Breast epithelium (tissue), 4 donors: ENCODE measurements at regions not wholly inside any gene's neighbourhood (a gene's known extent, or its start where the extent isn't known, plus 50 kb on each side); places are given as distances from the start of the nearest gene placed in this dataset.
A peak's percentile ranks its signal among the peaks of the same experiment; 100 is the strongest.
"Not testable (repeated sequence)": the region's sequence is repeated elsewhere in the genome, so short reads cannot be mapped to it uniquely, and the experiment has no call there.

Source experiments
- DNase-seq, 2 donors: peaks; one replicate each; pipeline ENCODE4 v3.0.0-alpha.2; 2019; ENCODE audit warnings: low spot score in 2 of 2
- H3K27ac ChIP-seq, 2 donors: fragments of 200-600 bp; sonication (generic) in 1 of 2; one replicate each; pipeline ENCODE4 v1.5.1; 2016 to 2019; ENCODE audit warnings: mild to moderate bottlenecking in 1 of 2
- H3K27me3 ChIP-seq, 2 donors: fragments of 200-600 bp; sonication (generic) in 1 of 2; one replicate each; pipeline versions ENCODE4 v1.5.1 to v1.6.0; 2017 to 2019; ENCODE audit warnings: control low read depth in 1 of 2, mild to moderate bottlenecking in 1 of 2
- H3K36me3 ChIP-seq: fragments of 200-600 bp; one replicate; pipeline ENCODE4 v1.5.1; 2019
- H3K4me1 ChIP-seq, 2 donors: fragments of 200-600 bp; sonication (generic); one replicate each; pipeline ENCODE4 v1.5.1; 2016 to 2019; ENCODE audit warnings: control low read depth in 1 of 2
- H3K4me3 ChIP-seq, 3 donors: fragments of 200-600 bp; sonication (generic); 1 replicate in 2 of 3; 2 replicates in 1 of 3; pipeline ENCODE4 v1.5.1; 2016 to 2019; ENCODE audit warnings: mild to moderate bottlenecking in 3 of 3, moderate library complexity in 2 of 3
- H3K9me3 ChIP-seq, 2 donors: fragments of 200-600 bp; sonication (generic) in 1 of 2; one replicate each; pipeline ENCODE4 v1.5.1; 2016 to 2019; ENCODE audit warnings: control low read depth in 1 of 2
- CTCF ChIP-seq, 3 donors: fragments of 450-650 bp; IDR thresholded peaks; one replicate each; pipeline ENCODE4 v1.5.1; 2016 to 2017; ENCODE audit warnings: antibody characterized with exemption in 3 of 3, mild to moderate bottlenecking in 3 of 3, moderate library complexity in 3 of 3
- POLR2A ChIP-seq: fragments of 450-650 bp; IDR thresholded peaks from one replicate; pipeline ENCODE4 v1.6.1; 2016; ENCODE audit warnings: antibody characterized with exemption, mild to moderate bottlenecking, moderate library complexity
- POLR2AphosphoS5 ChIP-seq, 3 donors: sonication (generic); formaldehyde crosslinking; IDR thresholded peaks; one replicate each; pipeline ENCODE4 v1.6.1; 2017; ENCODE audit warnings: antibody characterized with exemption in 3 of 3
- intact Hi-C: fragments of 100-400 bp; cut with DNase I; formaldehyde crosslinking; loops from one replicate; pipeline ENCODE4 v1.15.1; 2023; ENCODE audit warnings: low total_unique reads

GRCh38 chr5:1960595-1961303 lies 78.0 kb upstream of the IRX4 start:
- no peaks in the 10 kb centered on the region for H3K36me3 ChIP-seq
- H3K9me3 ChIP-seq: no peaks in the 10 kb centered on the region
- H3K27ac ChIP-seq: no peak overlapping the region
- intact Hi-C loops: no loop called here
- H3K4me3 ChIP-seq: no peak overlapping the region
- DNase-seq: no peak
- TF ChIP-seq POLR2A (no peak), POLR2AphosphoS5 (IDR thresholded peaks at IDR 0.05) (no peak), CTCF (IDR thresholded peaks at IDR 0.05) (no peak)
- no peaks in the 10 kb centered on the region for H3K27me3 ChIP-seq
- H3K4me1 ChIP-seq: no peaks in the 10 kb centered on the region

- peak in 1 of 2 donors; percentile 36 for DNase-seq
- Histone ChIP-seq H3K9me3 (no peaks in the 10 kb centered on the region), H3K36me3 (no peaks in the 10 kb centered on the region), H3K27ac (no peak overlapping the region), H3K4me1 (no peaks in the 10 kb centered on the region), H3K4me3 (no peak overlapping the region), H3K27me3 (no peaks in the 10 kb centered on the region)
- intact Hi-C loops: no loop called here
- no peak for TF ChIP-seq POLR2A
These were observed 77.2 kb upstream of the IRX4 start for GRCh38 chr5:1959725-1960581.

DNA sequence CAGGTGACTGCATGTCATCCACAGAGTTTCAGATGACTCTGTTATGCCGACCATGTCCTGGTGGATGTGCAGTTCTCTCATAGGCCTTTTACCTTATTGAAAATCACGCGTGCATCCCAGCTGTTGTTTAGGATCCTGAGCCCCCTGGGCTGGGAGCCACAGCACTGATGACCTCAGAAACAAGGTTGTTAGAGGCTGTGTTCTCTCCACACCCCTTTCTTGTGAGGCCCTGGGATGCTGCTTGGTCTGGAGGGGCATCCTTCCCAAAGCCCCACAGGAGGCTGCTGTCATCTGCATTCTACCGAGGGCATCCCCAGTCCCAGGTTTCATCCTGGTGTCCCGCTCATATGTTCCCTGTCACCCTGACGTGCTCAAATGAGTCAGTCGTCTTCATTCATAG lies 76.5 kb upstream of the IRX4 start:
- peak in 1 of 2 donors; percentile 30 for DNase-seq
- intact Hi-C loops: no loop called here
- H3K4me1 ChIP-seq: no peaks in the 10 kb centered on the region
- H3K36me3 ChIP-seq: no peaks in the 10 kb centered on the region
- no peak overlapping the region for H3K4me3 ChIP-seq
- no peaks in the 10 kb centered on the region for H3K27me3 ChIP-seq
- TF ChIP-seq POLR2A (no peak), CTCF (IDR thresholded peaks at IDR 0.05) (no peak), POLR2AphosphoS5 (IDR thresholded peaks at IDR 0.05) (no peak)
- no peaks in the 10 kb centered on the region for H3K9me3 ChIP-seq
- no peak overlapping the region for H3K27ac ChIP-seq

DNA sequence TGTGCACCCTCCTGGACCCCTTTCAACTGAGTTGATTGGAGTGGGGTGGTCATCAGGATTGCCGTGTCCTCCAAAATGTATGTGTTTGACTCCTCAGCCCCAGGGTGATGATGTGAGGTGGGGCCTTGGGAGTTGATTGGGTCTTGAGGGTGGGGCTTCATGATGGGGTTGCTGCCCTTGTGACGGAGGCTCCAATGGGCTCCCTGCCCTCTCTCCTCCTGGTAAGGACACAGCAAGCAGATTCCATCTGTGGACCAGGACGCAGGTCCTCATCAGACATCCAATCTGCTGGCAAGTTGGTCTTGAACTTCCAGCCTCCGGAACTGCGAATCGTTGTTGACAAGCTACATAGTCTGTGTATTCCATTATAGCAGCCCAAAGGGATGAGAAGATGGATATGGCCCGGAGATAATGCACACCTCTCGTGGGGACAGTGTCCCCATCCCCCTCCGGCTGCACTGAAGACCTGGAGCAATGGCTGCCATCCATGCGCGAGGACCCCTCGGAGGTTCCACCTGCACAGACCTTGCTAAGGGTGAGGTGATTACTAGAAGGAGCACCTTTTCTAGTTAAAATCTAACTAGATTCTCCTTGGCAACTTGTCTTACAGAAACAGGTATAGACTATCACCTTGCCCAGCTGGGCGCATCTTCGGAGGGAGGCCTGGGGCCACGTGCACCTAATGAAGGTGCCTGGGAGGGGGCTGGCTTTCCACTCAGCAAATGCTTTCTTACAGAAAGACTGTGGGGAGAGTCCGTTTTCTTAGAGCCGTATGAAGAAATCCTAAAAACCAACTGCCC lies 75.7 kb upstream of the IRX4 start:
- no peaks in the 10 kb centered on the region for H3K36me3 ChIP-seq
- H3K27ac ChIP-seq: no peak overlapping the region
- no peaks in the 10 kb centered on the region for H3K9me3 ChIP-seq
- intact Hi-C loops: no loop called here
- no peaks in the 10 kb centered on the region for H3K4me1 ChIP-seq
- no peak for TF ChIP-seq POLR2A
- no peak for TF ChIP-seq POLR2AphosphoS5 (IDR thresholded peaks at IDR 0.05)
- no peak for TF ChIP-seq CTCF (IDR thresholded peaks at IDR 0.05)
- peak in 1 of 2 donors; percentile 25 for DNase-seq
- no peak overlapping the region for H3K4me3 ChIP-seq
- no peaks in the 10 kb centered on the region for H3K27me3 ChIP-seq

DNA sequence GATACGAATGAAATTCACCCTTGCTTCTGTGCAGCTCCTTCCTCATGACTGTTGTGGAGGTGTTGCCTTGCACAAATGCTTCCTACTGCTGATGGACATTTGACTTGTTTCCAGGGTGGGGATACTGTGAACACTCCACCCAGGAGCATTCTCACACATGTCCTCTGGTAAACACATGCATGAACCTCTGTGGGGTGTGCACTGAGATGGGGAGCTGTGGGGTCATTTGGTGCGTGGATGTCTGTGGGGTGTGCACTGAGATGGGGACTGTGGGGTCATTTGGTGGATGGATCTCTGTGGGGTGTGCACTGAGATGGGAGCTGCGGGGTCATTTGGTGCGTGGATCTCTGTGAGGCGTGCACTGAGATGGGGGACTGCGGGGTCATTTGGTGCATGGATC lies 72.9 kb upstream of the IRX4 start:
- Histone ChIP-seq H3K4me1 (no peaks in the 10 kb centered on the region), H3K27ac (no peak overlapping the region), H3K27me3 (no peaks in the 10 kb centered on the region), H3K36me3 (no peaks in the 10 kb centered on the region), H3K4me3 (no peak overlapping the region), H3K9me3 (no peaks in the 10 kb centered on the region)
- intact Hi-C loops: no loop called here
- TF ChIP-seq CTCF (IDR thresholded peaks at IDR 0.05): no peak
- TF ChIP-seq POLR2AphosphoS5 (IDR thresholded peaks at IDR 0.05): no peak
- TF ChIP-seq POLR2A: no peak
- no peak for DNase-seq

GRCh38 chr5:1953710-1954109 lies 71.0 kb upstream of the IRX4 start:
- H3K36me3 ChIP-seq, DNase-seq, H3K9me3 ChIP-seq, H3K27ac ChIP-seq, H3K4me3 ChIP-seq, H3K4me1 ChIP-seq, intact Hi-C loops, H3K27me3 ChIP-seq: not testable (repeated sequence)
